Upper lobe of right lung (tissue), 1 donor: ENCODE measurements at regions not wholly inside any gene's neighbourhood (a gene's known extent, or its start where the extent isn't known, plus 50 kb on each side); places are given as distances from the start of the nearest gene placed in this dataset.

Experiments
- ATAC-seq: fragments of 200-7000 bp; cut with Tn5 transposase; one replicate; pipeline ENCODE4 v1.9.1; 2020; ENCODE audit warnings: mild to moderate bottlenecking, moderate library complexity
- DNase-seq: peaks from one replicate; pipeline ENCODE4 v3.0.0-alpha.2; 2020
- H3K27ac ChIP-seq: fragments of 200-600 bp; one replicate; pipeline ENCODE4 v1.8.0; 2022
- H3K27me3 ChIP-seq: fragments of 200-600 bp; one replicate; pipeline ENCODE4 v1.8.0; 2022; ENCODE audit warnings: mild to moderate bottlenecking
- H3K36me3 ChIP-seq: fragments of 200-600 bp; one replicate; pipeline ENCODE4 v1.8.0; 2022
- H3K4me1 ChIP-seq: fragments of 200-600 bp; one replicate; pipeline ENCODE4 v1.8.0; 2022
- H3K4me3 ChIP-seq: fragments of 200-600 bp; one replicate; pipeline ENCODE4 v1.8.0; 2022; ENCODE audit warnings: mild to moderate bottlenecking
- H3K9me3 ChIP-seq: fragments of 200-600 bp; one replicate; pipeline ENCODE4 v1.8.0; 2022
- intact Hi-C: fragments of 100-400 bp; cut with DNase I; formaldehyde crosslinking; loops from one replicate; pipeline ENCODE4 v1.11.0; 2022
- TF ChIP-seq, protein P1 (sequence below): fragments of 200-600 bp; IDR thresholded peaks from one replicate; pipeline ENCODE4 v1.8.0; 2022; ENCODE audit warnings: antibody characterized with exemption
- donor health status: DM: no; HTN: yes; CAD: no; lungs with severe emphysema.

- H3K36me3 ChIP-seq, result no peaks in the 10 kb centered on the region
These were observed 109.8 kb upstream of the C3orf80 start for GRCh38 chr3:160115387-160115786.

GRCh38 chr3:160124224-160124623 lies 101.0 kb upstream of the C3orf80 start:
- intact Hi-C loops, result no loop called here
- H3K27ac ChIP-seq, result no peak overlapping the region
- peaks cover 2% of the 10 kb centered on the region for H3K4me1 ChIP-seq
- ATAC-seq (no peak), DNase-seq (no peak)
- no peaks in the 10 kb centered on the region for H3K36me3 ChIP-seq
- TF ChIP-seq, protein P1, sequence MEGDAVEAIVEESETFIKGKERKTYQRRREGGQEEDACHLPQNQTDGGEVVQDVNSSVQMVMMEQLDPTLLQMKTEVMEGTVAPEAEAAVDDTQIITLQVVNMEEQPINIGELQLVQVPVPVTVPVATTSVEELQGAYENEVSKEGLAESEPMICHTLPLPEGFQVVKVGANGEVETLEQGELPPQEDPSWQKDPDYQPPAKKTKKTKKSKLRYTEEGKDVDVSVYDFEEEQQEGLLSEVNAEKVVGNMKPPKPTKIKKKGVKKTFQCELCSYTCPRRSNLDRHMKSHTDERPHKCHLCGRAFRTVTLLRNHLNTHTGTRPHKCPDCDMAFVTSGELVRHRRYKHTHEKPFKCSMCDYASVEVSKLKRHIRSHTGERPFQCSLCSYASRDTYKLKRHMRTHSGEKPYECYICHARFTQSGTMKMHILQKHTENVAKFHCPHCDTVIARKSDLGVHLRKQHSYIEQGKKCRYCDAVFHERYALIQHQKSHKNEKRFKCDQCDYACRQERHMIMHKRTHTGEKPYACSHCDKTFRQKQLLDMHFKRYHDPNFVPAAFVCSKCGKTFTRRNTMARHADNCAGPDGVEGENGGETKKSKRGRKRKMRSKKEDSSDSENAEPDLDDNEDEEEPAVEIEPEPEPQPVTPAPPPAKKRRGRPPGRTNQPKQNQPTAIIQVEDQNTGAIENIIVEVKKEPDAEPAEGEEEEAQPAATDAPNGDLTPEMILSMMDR, result no peak
- H3K9me3 ChIP-seq, result no peaks in the 10 kb centered on the region
- H3K4me3 ChIP-seq, result no peak overlapping the region
- no peaks in the 10 kb centered on the region for H3K27me3 ChIP-seq

More at GRCh38 chr3:160115387-160115786, 109.8 kb upstream of the C3orf80 start:
- ATAC-seq (peak; percentile 70), DNase-seq (no peak)
- H3K9me3 ChIP-seq, result no peaks in the 10 kb centered on the region
- no peak overlapping the region for H3K4me3 ChIP-seq
- no peaks in the 10 kb centered on the region for H3K4me1 ChIP-seq
- TF ChIP-seq, protein P1, result no peak
- H3K27me3 ChIP-seq, result no peaks in the 10 kb centered on the region
- no peak overlapping the region for H3K27ac ChIP-seq
- intact Hi-C loops, result no loop called here

GRCh38 chr3:160125258-160125657 lies 100.0 kb upstream of the C3orf80 start:
- no peaks in the 10 kb centered on the region for H3K36me3 ChIP-seq
- no peak overlapping the region for H3K4me3 ChIP-seq
- no peak for ATAC-seq
- H3K27me3 ChIP-seq, result no peaks in the 10 kb centered on the region
- intact Hi-C loops, result no loop called here
- TF ChIP-seq, protein P1, result no peak
- H3K4me1 ChIP-seq, result peaks cover 10% of the 10 kb centered on the region
- DNase-seq, result no peak
- no peaks in the 10 kb centered on the region for H3K9me3 ChIP-seq
- H3K27ac ChIP-seq, result no peak overlapping the region

- Histone ChIP-seq H3K27ac (no peak overlapping the region), H3K36me3 (no peaks in the 10 kb centered on the region), H3K9me3 (no peaks in the 10 kb centered on the region), H3K4me1 (peaks cover 10% of the 10 kb centered on the region), H3K27me3 (no peaks in the 10 kb centered on the region), H3K4me3 (no peak overlapping the region)
- ATAC-seq, result peak; percentile 50
- TF ChIP-seq, protein P1, result no peak
- DNase-seq, result no peak
- intact Hi-C loops, result no loop called here
These were observed 99.2 kb upstream of the C3orf80 start for GRCh38 chr3:160126051-160126450.

DNA sequence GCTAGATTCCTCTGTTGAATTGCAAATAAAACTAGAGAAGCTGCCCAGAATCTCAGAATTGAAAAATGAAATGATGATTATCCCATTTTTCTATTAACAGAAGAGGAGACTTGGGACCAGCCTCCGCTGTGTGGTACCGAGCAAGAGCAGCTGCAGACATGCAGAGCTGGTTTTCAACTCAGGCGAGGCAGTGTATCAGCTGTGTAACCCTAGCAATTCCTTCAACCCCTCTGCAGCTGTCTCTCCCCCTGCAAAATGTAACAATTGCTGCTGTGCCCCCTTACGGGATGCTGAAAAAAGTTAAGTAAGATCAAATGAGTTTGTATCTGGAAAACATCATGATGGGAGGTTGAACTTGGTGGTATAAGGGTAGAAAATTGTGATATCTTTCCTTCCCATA lies 98.5 kb upstream of the C3orf80 start:
- H3K36me3 ChIP-seq, result no peaks in the 10 kb centered on the region
- TF ChIP-seq, protein P1, result no peak
- H3K4me1 ChIP-seq, result peaks cover 10% of the 10 kb centered on the region
- H3K4me3 ChIP-seq, result no peak overlapping the region
- H3K27me3 ChIP-seq, result no peaks in the 10 kb centered on the region
- ATAC-seq (no peak), DNase-seq (no peak)
- intact Hi-C loops, result no loop called here
- no peak overlapping the region for H3K27ac ChIP-seq
- H3K9me3 ChIP-seq, result no peaks in the 10 kb centered on the region

- no peaks in the 10 kb centered on the region for H3K27me3 ChIP-seq
- intact Hi-C loops, result no loop called here
These were observed 97.9 kb upstream of the C3orf80 start for GRCh38 chr3:160127308-160127707.

More at GRCh38 chr3:160127308-160127707, 97.9 kb upstream of the C3orf80 start:
- H3K4me1 ChIP-seq, result peaks cover 10% of the 10 kb centered on the region
- DNase-seq (no peak), ATAC-seq (no peak)
- TF ChIP-seq, protein P1, result no peak
- no peak overlapping the region for H3K4me3 ChIP-seq
- no peak overlapping the region for H3K27ac ChIP-seq
- no peaks in the 10 kb centered on the region for H3K9me3 ChIP-seq
- H3K36me3 ChIP-seq, result no peaks in the 10 kb centered on the region
